HepG2 (cell line): ENCODE measurements at regions not wholly inside any gene's neighbourhood (a gene's known extent, or its start where the extent isn't known, plus 50 kb on each side); places are given as distances from the start of the nearest gene placed in this dataset.

Experiments used
- ATAC-seq: fragments of 200-7000 bp; cut with Tn5 transposase; 3 replicates; pipeline ENCODE4 v1.9.1; 2020; ENCODE audit warnings: mild to moderate bottlenecking, moderate library complexity
- BruUV-seq: library from RNA; stranded (reverse); fragments of 400-500 nt; replicated peaks from 2 replicates; lab custom pipeline; 2021; lab: Mats Ljungman, UMichigan
- CTCF ChIA-PET: fragments of 300-600 bp; formaldehyde crosslinking; extraction: SDS; loops from one replicate; lab custom pipeline; 2021; ENCODE audit warnings: low total read pairs, inconsistent platforms, low intra/inter-chr PET ratio; lab: Yijun Ruan, JAX
- POLR2A ChIA-PET: fragments of 350-600 bp; sonication (Branson Sonifier 250); formaldehyde crosslinking; loops from one replicate; lab custom pipeline; 2020; ENCODE audit warnings: antibody characterized with exemption, inconsistent platforms; lab: Yijun Ruan, JAX
- DNase-seq: peaks from one replicate; pipeline ENCODE4 v3.0.0-alpha.2; 2015; ENCODE audit warnings: low spot score
- FAIRE-seq: peaks from 3 replicates; lab custom pipeline; 2011; peaks lifted over from hg19 to GRCh38; lab: Jason Lieb, UNC
- H2AFZ ChIP-seq: one replicate; pipeline ENCODE4 v1.6.1; 2011; ENCODE audit warnings: low read length, inconsistent platforms
- H3K27ac ChIP-seq: fragments of 300-600 bp; 3 replicates; pipeline ENCODE4 v1.8.0; 2011; ENCODE audit warnings: mixed run types, mild to moderate bottlenecking, mixed read lengths, low read length, inconsistent platforms; ENCODE audit not compliant: insufficient read depth; ENCODE audit errors: extremely low read length
- H3K27me3 ChIP-seq, 2 experiments: fragments of 200-600 bp in 1 of 2; 2 replicates in 1 of 2; 3 replicates in 1 of 2; pipeline versions ENCODE4 v1.6.0 to v1.8.0; 2011; ENCODE audit warnings: low read length in 2 of 2, mild to moderate bottlenecking in 2 of 2, moderate library complexity in 2 of 2, inconsistent platforms in 1 of 2; ENCODE audit not compliant: insufficient read depth in 2 of 2, control insufficient read depth in 1 of 2
- H3K36me3 ChIP-seq, 2 experiments: fragments of 200-600 bp in 1 of 2; replicated peaks in 1 of 2; 2 replicates in 1 of 2; 3 replicates in 1 of 2; pipeline versions ENCODE4 v1.5.1 to v1.8.0; 2011; ENCODE audit warnings: low read length in 2 of 2, inconsistent platforms in 1 of 2; ENCODE audit not compliant: insufficient read depth in 2 of 2, control insufficient read depth in 1 of 2
- H3K4me1 ChIP-seq: 2 replicates; pipeline ENCODE4 v1.5.1; 2012; ENCODE audit warnings: low read length, inconsistent platforms; ENCODE audit not compliant: insufficient read depth
- H3K4me2 ChIP-seq: 2 replicates; pipeline ENCODE4 v1.6.0; 2011; ENCODE audit warnings: low read depth, low read length, inconsistent platforms
- H3K4me3 ChIP-seq, 3 experiments: fragments of 200-600 bp in 1 of 3; sonication (generic), shearing (Covaris generic) in 1 of 3; replicated peaks in 1 of 3; 2 replicates each; pipeline ENCODE4 v1.5.1; 2011 to 2016; ENCODE audit warnings: low read length in 3 of 3, inconsistent platforms in 2 of 3, low read depth in 2 of 3, mild to moderate bottlenecking in 2 of 3, control low read depth in 1 of 3, mixed read lengths in 1 of 3; ENCODE audit not compliant: insufficient read depth in 1 of 3
- H3K79me2 ChIP-seq: one replicate; pipeline ENCODE4 v1.6.1; 2011; ENCODE audit warnings: low read length, inconsistent platforms; ENCODE audit not compliant: insufficient read depth
- H3K9ac ChIP-seq: 2 replicates; pipeline ENCODE4 v1.6.0; 2011; ENCODE audit warnings: mild to moderate bottlenecking, low read depth, low read length, inconsistent platforms; ENCODE audit not compliant: insufficient read depth
- H3K9me3 ChIP-seq: 2 replicates; pipeline ENCODE4 v1.5.1; 2012; ENCODE audit warnings: mild to moderate bottlenecking, low read length
- H4K20me1 ChIP-seq: 2 replicates; pipeline ENCODE4 v1.6.0; 2011; ENCODE audit warnings: inconsistent platforms, mild to moderate bottlenecking, low read length, moderate library complexity; ENCODE audit not compliant: insufficient read depth
- MZF1 ChIP-seq: sonication (generic); formaldehyde crosslinking; IDR thresholded peaks from 2 replicates; pipeline ENCODE4 v1.8.1; 2023; ENCODE audit warnings: mild to moderate bottlenecking, missing genetic modification reagents, borderline replicate concordance
- PAXIP1 ChIP-seq: sonication (generic); formaldehyde crosslinking; conservative IDR thresholded peaks from 2 replicates; pipeline ENCODE4 v1.4.0; 2020; ENCODE audit warnings: mild to moderate bottlenecking, missing genetic modification reagents, moderate library complexity
- POLR2AphosphoS5 ChIP-seq: IDR thresholded peaks from 2 replicates; pipeline ENCODE4 v1.6.1; 2012; ENCODE audit warnings: low read depth, low read length
- PPARG ChIP-seq: conservative IDR thresholded peaks from 2 replicates; pipeline ENCODE4 v1.6.1; 2016; ENCODE audit warnings: missing biosample characterization, missing genetic modification reagents
- REST ChIP-seq, 2 experiments: IDR thresholded peaks; 2 replicates each; pipeline ENCODE4 v1.6.1; 2011 to 2012; ENCODE audit warnings: low read length in 2 of 2, borderline replicate concordance in 1 of 2, low read depth in 1 of 2, mild to moderate bottlenecking in 1 of 2, moderate library complexity in 1 of 2
- SPEN ChIP-seq: sonication (generic); formaldehyde crosslinking; IDR thresholded peaks from 2 replicates; pipeline ENCODE4 v1.5.1; 2020; ENCODE audit warnings: low read depth, mild to moderate bottlenecking, missing genetic modification reagents
- ZNF276 ChIP-seq: sonication (generic); formaldehyde crosslinking; IDR thresholded peaks from 2 replicates; pipeline ENCODE4 v1.4.0; 2020; ENCODE audit warnings: mild to moderate bottlenecking, low read depth, missing genetic modification reagents
- ZNF510 ChIP-seq: sonication (generic); formaldehyde crosslinking; IDR thresholded peaks from 2 replicates; pipeline ENCODE4 v1.4.0; 2020; ENCODE audit warnings: low read depth, mild to moderate bottlenecking, missing genetic modification reagents
- WGBS: methylation state at CpG from one replicate; pipeline ENCODE4 v1.1.6; 2017; ENCODE audit warnings: low lambda C conversion rate; 5-methylcytosine and 5-hydroxymethylcytosine counted together
- in situ Hi-C: cut with HindIII; loops from 2 replicates; pipeline ENCODE4 v1.10.0; 2017; ENCODE audit warnings: low pct_unique_long_range_greater_than_20kb; ENCODE audit not compliant: extremely low pct_ligation_motif_present
- intact Hi-C: fragments of 100-400 bp; cut with micrococcal nuclease; formaldehyde crosslinking; loops from one replicate; pipeline ENCODE4 v1.10.0; 2022; ENCODE audit not compliant: unreplicated experiment

GRCh38 chr5:28926422-28926821 lies 1888.0 kb upstream of the CDH9 start (continued):
- TF ChIP-seq MZF1 (CRISPR knock-in tag): no peak
- TF ChIP-seq ZNF510 (CRISPR knock-in tag): no peak
- no peak for TF ChIP-seq PPARG (CRISPR knock-in tag)

GRCh38 chr5:28917631-28918030 lies 1879.2 kb upstream of the CDH9 start:
- no peak for FAIRE-seq
- H2AFZ ChIP-seq: no peak overlapping the region
- H3K4me1 ChIP-seq: no peaks in the 10 kb centered on the region
- ChIA-PET POLR2A (no interaction called here), CTCF (no interaction called here)
- H3K36me3 ChIP-seq: no peaks in the 10 kb centered on the region
- WGBS: 26% methylated on average over 2 of the region's 2 CpGs
- H3K79me2 ChIP-seq: no peaks in the 10 kb centered on the region
- no TSS peak for BruUV-seq
- ATAC-seq: no peak
- H3K9ac ChIP-seq: no peak overlapping the region
- H3K4me3 ChIP-seq: no peak overlapping the region
- no peaks in the 10 kb centered on the region for H3K27me3 ChIP-seq
- no peak overlapping the region for H3K4me2 ChIP-seq
- DNase-seq: no peak
- no peak overlapping the region for H3K27ac ChIP-seq
- no peaks in the 10 kb centered on the region for H4K20me1 ChIP-seq
- in situ Hi-C loops: no loop called here
- peaks cover 3% of the 10 kb centered on the region; the same call in 1 of the 2 replicates for H3K9me3 ChIP-seq
- no peak for TF ChIP-seq POLR2AphosphoS5
- intact Hi-C loops: no loop called here

GRCh38 chr5:28914297-28914696 lies 1875.9 kb upstream of the CDH9 start:
- H3K36me3 ChIP-seq: no peaks in the 10 kb centered on the region
- no peak overlapping the region for H3K4me3 ChIP-seq
- no peaks in the 10 kb centered on the region for H4K20me1 ChIP-seq
- no peak overlapping the region for H3K27ac ChIP-seq
- H3K27me3 ChIP-seq: no peaks in the 10 kb centered on the region
- no peak overlapping the region for H3K9ac ChIP-seq
- H3K4me2 ChIP-seq: no peak overlapping the region
- no TSS peak for BruUV-seq
- H2AFZ ChIP-seq: no peak overlapping the region
- in situ Hi-C loops (no loop called here), intact Hi-C loops (no loop called here)
- CTCF ChIA-PET: no interaction called here
- no peaks in the 10 kb centered on the region for H3K4me1 ChIP-seq
- peaks cover 4% of the 10 kb centered on the region; the same call in 1 of the 2 replicates for H3K9me3 ChIP-seq
- H3K79me2 ChIP-seq: no peaks in the 10 kb centered on the region
- ATAC-seq (no peak), DNase-seq (no peak), FAIRE-seq (no peak)
- WGBS: 11% methylated on average over 2 of the region's 2 CpGs
- POLR2A ChIA-PET: no interaction called here
- TF ChIP-seq ZNF276 (no peak), SPEN (CRISPR knock-in tag) (no peak), PAXIP1 (CRISPR knock-in tag) (no peak), REST (IDR thresholded peaks at IDR 0.05; ENCODE audit: borderline replicate concordance in 1 of 2, low read depth in 1 of 2, low read length in 2 of 2) (no peak)
